RWPE2 (cell line): ENCODE measurements at regions not wholly inside any gene's neighbourhood (a gene's known extent, or its start where the extent isn't known, plus 50 kb on each side); places are given as distances from the start of the nearest gene placed in this dataset.

ENCODE experiments used
- ATAC-seq: fragments of 200-7000 bp; cut with Tn5 transposase; 3 replicates; pipeline ENCODE4 v1.9.1; 2021; ENCODE audit warnings: low read depth
- DNase-seq: peaks from one replicate; pipeline ENCODE4 v3.0.0-alpha.2; 2020; ENCODE audit warnings: low spot score
- H3K27ac ChIP-seq: fragments of 450-650 bp; 2 replicates; pipeline ENCODE4 v1.5.1; 2017; ENCODE audit warnings: mild to moderate bottlenecking; ENCODE audit not compliant: poor library complexity, severe bottlenecking
- H3K27me3 ChIP-seq: fragments of 250-450 bp; sonication (Bioruptor Pico); 2 replicates; pipeline ENCODE4 v1.5.1; 2021; ENCODE audit warnings: mild to moderate bottlenecking, moderate library complexity; ENCODE audit not compliant: insufficient read depth, poor library complexity, severe bottlenecking
- H3K36me3 ChIP-seq: fragments of 250-450 bp; sonication (Bioruptor Pico); 2 replicates; pipeline ENCODE4 v1.5.1; 2020; ENCODE audit warnings: low read depth, mild to moderate bottlenecking, moderate library complexity
- H3K4me1 ChIP-seq: fragments of 250-450 bp; sonication (Bioruptor Pico); 2 replicates; pipeline ENCODE4 v1.5.1; 2021; ENCODE audit warnings: mild to moderate bottlenecking, moderate library complexity; ENCODE audit not compliant: insufficient read depth, poor library complexity, severe bottlenecking
- H3K4me3 ChIP-seq: fragments of 250-450 bp; sonication (Bioruptor Pico); 2 replicates; pipeline ENCODE4 v1.5.1; 2021; ENCODE audit warnings: mild to moderate bottlenecking, moderate library complexity; ENCODE audit not compliant: severe bottlenecking
- H3K9me3 ChIP-seq: fragments of 250-450 bp; sonication (Bioruptor Pico); 2 replicates; pipeline ENCODE4 v1.5.1; 2021; ENCODE audit warnings: mild to moderate bottlenecking, moderate library complexity; ENCODE audit not compliant: severe bottlenecking
- TF ChIP-seq, protein P1 (sequence below): fragments of 450-650 bp; IDR thresholded peaks from one replicate; pipeline ENCODE4 v1.5.1; 2017; ENCODE audit warnings: mild to moderate bottlenecking, moderate library complexity; ENCODE audit not compliant: poor library complexity, severe bottlenecking

DNA sequence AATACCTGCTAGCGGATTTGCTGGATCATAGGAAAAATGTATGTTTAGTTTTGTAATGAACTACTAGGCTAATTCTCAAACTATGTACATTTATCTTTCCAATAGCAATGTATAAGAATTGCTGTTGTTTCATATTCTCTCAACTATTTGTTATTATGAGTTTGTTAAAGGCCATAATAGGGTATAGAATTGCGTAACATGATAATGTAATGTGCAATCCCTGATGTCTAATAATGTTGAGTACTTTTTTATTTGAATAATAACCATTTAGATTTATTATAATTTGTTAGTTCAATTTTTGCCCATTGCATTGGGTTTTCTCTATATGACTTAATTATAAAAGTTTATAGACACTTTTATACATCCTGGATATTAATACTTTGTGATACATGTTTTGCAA, 801.6 kb downstream of the LUZP2 start:
- peaks cover 2% of the 10 kb centered on the region for H3K27me3 ChIP-seq
- no peak overlapping the region for H3K27ac ChIP-seq
- ATAC-seq (no peak), DNase-seq (no peak)
- H3K4me3 ChIP-seq, result no peak overlapping the region
- H3K4me1 ChIP-seq, result no peaks in the 10 kb centered on the region
- H3K36me3 ChIP-seq, result no peaks in the 10 kb centered on the region
- H3K9me3 ChIP-seq, result no peaks in the 10 kb centered on the region
- TF ChIP-seq, protein P1, sequence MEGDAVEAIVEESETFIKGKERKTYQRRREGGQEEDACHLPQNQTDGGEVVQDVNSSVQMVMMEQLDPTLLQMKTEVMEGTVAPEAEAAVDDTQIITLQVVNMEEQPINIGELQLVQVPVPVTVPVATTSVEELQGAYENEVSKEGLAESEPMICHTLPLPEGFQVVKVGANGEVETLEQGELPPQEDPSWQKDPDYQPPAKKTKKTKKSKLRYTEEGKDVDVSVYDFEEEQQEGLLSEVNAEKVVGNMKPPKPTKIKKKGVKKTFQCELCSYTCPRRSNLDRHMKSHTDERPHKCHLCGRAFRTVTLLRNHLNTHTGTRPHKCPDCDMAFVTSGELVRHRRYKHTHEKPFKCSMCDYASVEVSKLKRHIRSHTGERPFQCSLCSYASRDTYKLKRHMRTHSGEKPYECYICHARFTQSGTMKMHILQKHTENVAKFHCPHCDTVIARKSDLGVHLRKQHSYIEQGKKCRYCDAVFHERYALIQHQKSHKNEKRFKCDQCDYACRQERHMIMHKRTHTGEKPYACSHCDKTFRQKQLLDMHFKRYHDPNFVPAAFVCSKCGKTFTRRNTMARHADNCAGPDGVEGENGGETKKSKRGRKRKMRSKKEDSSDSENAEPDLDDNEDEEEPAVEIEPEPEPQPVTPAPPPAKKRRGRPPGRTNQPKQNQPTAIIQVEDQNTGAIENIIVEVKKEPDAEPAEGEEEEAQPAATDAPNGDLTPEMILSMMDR, result no peak

DNA sequence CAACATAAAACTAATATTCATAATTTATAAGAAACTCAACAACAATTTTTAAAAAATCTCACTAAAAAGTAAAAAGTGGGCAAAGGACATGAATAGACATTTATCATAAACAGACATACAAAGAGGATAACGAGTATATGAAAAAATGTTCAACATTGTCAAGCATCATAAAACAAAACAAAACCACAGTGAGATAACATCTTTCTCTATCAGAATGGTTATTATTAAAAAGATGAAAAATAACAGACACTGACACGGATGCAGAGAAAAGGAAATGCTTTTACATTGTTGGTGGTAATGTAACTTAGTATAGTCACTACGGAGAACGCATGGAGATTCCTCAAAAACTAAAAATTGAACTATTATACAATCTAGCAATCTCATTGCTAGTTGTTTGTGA, 813.0 kb downstream of the LUZP2 start:
- DNase-seq, result no peak
- Histone ChIP-seq H3K27me3 (no peaks in the 10 kb centered on the region), H3K4me3 (no peak overlapping the region), H3K4me1 (no peaks in the 10 kb centered on the region), H3K9me3 (no peaks in the 10 kb centered on the region), H3K36me3 (no peaks in the 10 kb centered on the region), H3K27ac (no peak overlapping the region)
- no peak for ATAC-seq
- TF ChIP-seq, protein P1, result no peak

DNA sequence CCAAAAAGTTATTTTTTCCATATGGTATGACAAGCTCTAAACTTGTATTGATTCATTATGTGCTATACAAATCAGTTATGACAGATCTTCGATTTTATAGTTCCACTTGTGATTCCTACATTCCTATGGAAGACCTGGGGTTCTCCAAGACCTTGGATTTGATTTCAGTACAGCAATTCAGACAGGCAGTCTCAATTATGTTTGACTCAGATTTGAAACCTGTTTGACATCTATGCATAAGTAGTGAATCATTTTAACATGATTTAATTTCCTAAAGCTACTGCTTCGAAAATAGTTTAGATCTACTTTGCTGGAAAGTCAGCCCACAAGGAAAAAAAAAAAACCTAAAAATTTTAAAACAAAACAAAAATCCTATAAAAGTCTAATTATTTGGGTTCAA, 820.4 kb downstream of the LUZP2 start:
- Histone ChIP-seq H3K4me1 (peaks cover 8% of the 10 kb centered on the region), H3K4me3 (no peak overlapping the region), H3K27me3 (no peaks in the 10 kb centered on the region), H3K27ac (no peak overlapping the region), H3K36me3 (no peaks in the 10 kb centered on the region), H3K9me3 (no peaks in the 10 kb centered on the region)
- DNase-seq (no peak), ATAC-seq (no peak)
- TF ChIP-seq, protein P1, result no peak

DNA sequence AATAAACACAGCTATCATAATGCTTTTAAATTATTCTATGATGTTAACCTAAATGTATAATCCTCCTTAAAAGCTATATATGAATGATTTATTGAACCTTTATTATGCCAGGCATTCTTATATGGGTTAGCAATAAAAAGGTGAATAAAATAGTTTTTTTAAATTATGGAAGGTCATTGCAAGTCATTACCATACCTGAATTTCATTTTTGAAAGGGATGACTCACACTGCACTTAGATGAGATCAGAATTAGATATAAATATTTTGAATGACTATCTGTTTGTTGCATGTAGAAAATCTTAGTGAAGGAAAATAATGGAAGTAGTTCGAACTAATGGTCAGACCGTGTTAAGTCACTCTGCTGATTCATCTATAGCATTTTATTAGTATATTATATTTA, 822.3 kb downstream of the LUZP2 start:
- no peak for DNase-seq
- no peak for ATAC-seq
- H3K9me3 ChIP-seq, result no peaks in the 10 kb centered on the region
- no peak overlapping the region for H3K27ac ChIP-seq
- H3K4me3 ChIP-seq, result no peak overlapping the region
- no peaks in the 10 kb centered on the region for H3K27me3 ChIP-seq
- TF ChIP-seq, protein P1, result no peak
- H3K36me3 ChIP-seq, result no peaks in the 10 kb centered on the region
- H3K4me1 ChIP-seq, result peaks cover 8% of the 10 kb centered on the region

DNA sequence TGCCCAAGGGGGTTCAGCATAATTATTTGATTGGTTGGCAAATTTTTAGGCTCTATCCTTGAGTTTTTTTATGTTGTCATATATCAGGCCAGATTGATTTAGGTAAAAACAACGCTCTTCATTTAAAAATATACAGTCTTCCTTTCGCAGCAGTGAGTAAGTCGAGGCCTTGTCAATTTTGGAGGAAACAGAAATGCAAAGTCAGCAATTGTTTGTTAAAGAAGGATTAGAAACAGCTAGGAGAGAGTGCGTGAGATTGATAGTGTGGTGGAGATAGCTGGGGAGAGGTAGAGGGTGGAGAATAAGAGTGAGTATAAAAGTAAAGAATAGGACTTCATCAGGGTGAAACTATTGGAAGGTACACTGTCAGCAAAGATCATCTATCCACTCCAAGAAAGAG, 830.8 kb downstream of the LUZP2 start:
- Histone ChIP-seq H3K36me3 (no peaks in the 10 kb centered on the region), H3K4me1 (no peaks in the 10 kb centered on the region), H3K4me3 (no peak overlapping the region), H3K27ac (no peak overlapping the region), H3K9me3 (no peaks in the 10 kb centered on the region), H3K27me3 (no peaks in the 10 kb centered on the region)
- no peak for DNase-seq
- ATAC-seq, result no peak
- TF ChIP-seq, protein P1, result no peak
